ENCODE measurements at regions not wholly inside any gene's neighbourhood (a gene's known extent, or its start where the extent isn't known, plus 50 kb on each side); places are given as distances from the start of the nearest gene placed in this dataset.

- no peak for TF ChIP-seq REST (IDR thresholded peaks at IDR 0.05)
- TF ChIP-seq MAX (IDR thresholded peaks at IDR 0.05) = no peak
- TF ChIP-seq, protein P1, sequence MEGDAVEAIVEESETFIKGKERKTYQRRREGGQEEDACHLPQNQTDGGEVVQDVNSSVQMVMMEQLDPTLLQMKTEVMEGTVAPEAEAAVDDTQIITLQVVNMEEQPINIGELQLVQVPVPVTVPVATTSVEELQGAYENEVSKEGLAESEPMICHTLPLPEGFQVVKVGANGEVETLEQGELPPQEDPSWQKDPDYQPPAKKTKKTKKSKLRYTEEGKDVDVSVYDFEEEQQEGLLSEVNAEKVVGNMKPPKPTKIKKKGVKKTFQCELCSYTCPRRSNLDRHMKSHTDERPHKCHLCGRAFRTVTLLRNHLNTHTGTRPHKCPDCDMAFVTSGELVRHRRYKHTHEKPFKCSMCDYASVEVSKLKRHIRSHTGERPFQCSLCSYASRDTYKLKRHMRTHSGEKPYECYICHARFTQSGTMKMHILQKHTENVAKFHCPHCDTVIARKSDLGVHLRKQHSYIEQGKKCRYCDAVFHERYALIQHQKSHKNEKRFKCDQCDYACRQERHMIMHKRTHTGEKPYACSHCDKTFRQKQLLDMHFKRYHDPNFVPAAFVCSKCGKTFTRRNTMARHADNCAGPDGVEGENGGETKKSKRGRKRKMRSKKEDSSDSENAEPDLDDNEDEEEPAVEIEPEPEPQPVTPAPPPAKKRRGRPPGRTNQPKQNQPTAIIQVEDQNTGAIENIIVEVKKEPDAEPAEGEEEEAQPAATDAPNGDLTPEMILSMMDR (IDR thresholded peaks at IDR 0.05; ENCODE audit: low read depth, low read length, missing input control) = no peak
- TF ChIP-seq GABPA (IDR thresholded peaks at IDR 0.05 in 1 of 2, conservative IDR thresholded peaks at IDR 0.05 in 1 of 2) = no peak
- no peak for TF ChIP-seq JUND (IDR thresholded peaks at IDR 0.05)
- no peak for TF ChIP-seq RAD21 (IDR thresholded peaks at IDR 0.05)
- TF ChIP-seq TAF1 (conservative IDR thresholded peaks at IDR 0.05) = no peak
- TF ChIP-seq HNF4G (IDR thresholded peaks at IDR 0.05) = no peak
- TF ChIP-seq, protein P2, sequence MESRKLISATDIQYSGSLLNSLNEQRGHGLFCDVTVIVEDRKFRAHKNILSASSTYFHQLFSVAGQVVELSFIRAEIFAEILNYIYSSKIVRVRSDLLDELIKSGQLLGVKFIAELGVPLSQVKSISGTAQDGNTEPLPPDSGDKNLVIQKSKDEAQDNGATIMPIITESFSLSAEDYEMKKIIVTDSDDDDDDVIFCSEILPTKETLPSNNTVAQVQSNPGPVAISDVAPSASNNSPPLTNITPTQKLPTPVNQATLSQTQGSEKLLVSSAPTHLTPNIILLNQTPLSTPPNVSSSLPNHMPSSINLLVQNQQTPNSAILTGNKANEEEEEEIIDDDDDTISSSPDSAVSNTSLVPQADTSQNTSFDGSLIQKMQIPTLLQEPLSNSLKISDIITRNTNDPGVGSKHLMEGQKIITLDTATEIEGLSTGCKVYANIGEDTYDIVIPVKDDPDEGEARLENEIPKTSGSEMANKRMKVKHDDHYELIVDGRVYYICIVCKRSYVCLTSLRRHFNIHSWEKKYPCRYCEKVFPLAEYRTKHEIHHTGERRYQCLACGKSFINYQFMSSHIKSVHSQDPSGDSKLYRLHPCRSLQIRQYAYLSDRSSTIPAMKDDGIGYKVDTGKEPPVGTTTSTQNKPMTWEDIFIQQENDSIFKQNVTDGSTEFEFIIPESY (IDR thresholded peaks at IDR 0.05) = no peak
- no peak for TF ChIP-seq ATF3 (IDR thresholded peaks at IDR 0.05)
- TF ChIP-seq FOXA1 (IDR thresholded peaks at IDR 0.05) = no peak
Observed at GRCh38 chr13:80604098-80604497, 263.2 kb upstream of the SPRY2 start.
